A549 (cell line): ENCODE measurements at regions not wholly inside any gene's neighbourhood (a gene's known extent, or its start where the extent isn't known, plus 50 kb on each side); places are given as distances from the start of the nearest gene placed in this dataset.

ENCODE experiments used
- BHLHE40 ChIP-seq: IDR thresholded peaks from 2 replicates; pipeline ENCODE4 v1.6.1; 2012; ENCODE audit warnings: low read depth, low read length, inconsistent platforms
- CHD4 ChIP-seq: fragments of 200-600 bp; sonication (generic); IDR thresholded peaks from 2 replicates; pipeline ENCODE4 v1.6.1; 2016; ENCODE audit warnings: antibody characterized with exemption, mild to moderate bottlenecking, borderline replicate concordance
- CTCF ChIP-seq: fragments of >200 bp; sonication (Bioruptor Twin); formaldehyde crosslinking; IDR thresholded peaks from 3 replicates; pipeline ENCODE4 v1.5.1; 2016
- EHF ChIP-seq: fragments of 250-450 bp; sonication (Bioruptor Pico); IDR thresholded peaks from 2 replicates; pipeline ENCODE4 v1.5.0; 2020; ENCODE audit warnings: mild to moderate bottlenecking
- HDAC2 ChIP-seq: fragments of 200-600 bp; sonication (generic); IDR thresholded peaks from 2 replicates; pipeline ENCODE4 v1.6.1; 2016
- JUN ChIP-seq, 2 experiments: fragments of >200 bp; sonication (Bioruptor Twin); formaldehyde crosslinking; IDR thresholded peaks; 2 replicates in 1 of 2; 3 replicates in 1 of 2; pipeline ENCODE4 v1.6.1; 2016 to 2017
- KDM1A ChIP-seq: fragments of 200-600 bp; sonication (generic); IDR thresholded peaks from 2 replicates; pipeline ENCODE4 v1.6.1; 2016; ENCODE audit warnings: low read depth, mild to moderate bottlenecking
- MAZ ChIP-seq: fragments of 150-350 bp; IDR thresholded peaks from 2 replicates; pipeline ENCODE4 v1.6.1; 2014; ENCODE audit warnings: antibody characterized with exemption, low read depth, low read length, borderline replicate concordance
- PBX3 ChIP-seq: IDR thresholded peaks from 2 replicates; pipeline ENCODE4 v1.6.1; 2012
- POLR2A ChIP-seq: IDR thresholded peaks from 2 replicates; pipeline ENCODE4 v1.6.1; 2012; ENCODE audit warnings: mild to moderate bottlenecking, low read length
- POLR2AphosphoS2 ChIP-seq: conservative IDR thresholded peaks from 2 replicates; pipeline ENCODE4 v1.6.1; 2012; ENCODE audit warnings: low read length, improper control_type of control experiment, inconsistent platforms
- TF ChIP-seq, protein P1 (sequence below): fragments of 450-650 bp; IDR thresholded peaks from 2 replicates; pipeline ENCODE4 v1.6.1; 2014; ENCODE audit warnings: antibody characterized with exemption

GRCh38 chr12:107320929-107321631, 227.7 kb upstream of the CRY1 start:
- TF ChIP-seq POLR2A: no peak
- no peak for TF ChIP-seq JUN (IDR thresholded peaks at IDR 0.05)
- no peak for TF ChIP-seq EHF (CRISPR knock-in tag)
- TF ChIP-seq CTCF: no peak
- no peak for TF ChIP-seq KDM1A
- no peak for TF ChIP-seq PBX3
- peak; percentile 65; the same call in 1 of the 2 replicates for TF ChIP-seq HDAC2
- no peak for TF ChIP-seq POLR2AphosphoS2
- TF ChIP-seq CHD4: no peak
- no peak for TF ChIP-seq BHLHE40
- TF ChIP-seq MAZ: no peak
- TF ChIP-seq, protein P1, sequence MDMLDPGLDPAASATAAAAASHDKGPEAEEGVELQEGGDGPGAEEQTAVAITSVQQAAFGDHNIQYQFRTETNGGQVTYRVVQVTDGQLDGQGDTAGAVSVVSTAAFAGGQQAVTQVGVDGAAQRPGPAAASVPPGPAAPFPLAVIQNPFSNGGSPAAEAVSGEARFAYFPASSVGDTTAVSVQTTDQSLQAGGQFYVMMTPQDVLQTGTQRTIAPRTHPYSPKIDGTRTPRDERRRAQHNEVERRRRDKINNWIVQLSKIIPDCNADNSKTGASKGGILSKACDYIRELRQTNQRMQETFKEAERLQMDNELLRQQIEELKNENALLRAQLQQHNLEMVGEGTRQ: no peak
